ENCODE measurements at regions not wholly inside any gene's neighbourhood (a gene's known extent, or its start where the extent isn't known, plus 50 kb on each side); places are given as distances from the start of the nearest gene placed in this dataset.

GRCh38 chr12:30047516-30048254 is 263.9 kb upstream of the TMTC1 start:
- H3K9me3 Mint-ChIP-seq = no peaks in the 10 kb centered on the region
- H3K36me3 Mint-ChIP-seq (ENCODE audit: low read depth) = no peaks in the 10 kb centered on the region
- no peaks in the 10 kb centered on the region for H3K27me3 Mint-ChIP-seq
- H3K4me1 Mint-ChIP-seq = no peaks in the 10 kb centered on the region
- intact Hi-C loops (cut with micrococcal nuclease) = no loop called here
- H3K4me3 Mint-ChIP-seq = no peak overlapping the region
- DNase-seq = no peak
- no peak overlapping the region for H3K27ac Mint-ChIP-seq

- Mint-ChIP-seq H3K4me1 (no peaks in the 10 kb centered on the region), H3K4me3 (no peak overlapping the region), H3K9me3 (peaks cover 3% of the 10 kb centered on the region), H3K36me3 (ENCODE audit: low read depth) (no peaks in the 10 kb centered on the region), H3K27me3 (no peaks in the 10 kb centered on the region), H3K27ac (no peak overlapping the region)
- intact Hi-C loops (cut with micrococcal nuclease) = no loop called here
- DNase-seq = no peak
These were observed 262.6 kb upstream of the TMTC1 start for GRCh38 chr12:30046376-30046775.

- intact Hi-C loops (cut with micrococcal nuclease) = no loop called here
- no peaks in the 10 kb centered on the region for H3K27me3 Mint-ChIP-seq
- no peaks in the 10 kb centered on the region for H3K4me1 Mint-ChIP-seq
- DNase-seq = no peak
- no peak overlapping the region for H3K27ac Mint-ChIP-seq
- no peak overlapping the region for H3K4me3 Mint-ChIP-seq
- H3K9me3 Mint-ChIP-seq = peaks cover 6% of the 10 kb centered on the region
- no peaks in the 10 kb centered on the region for H3K36me3 Mint-ChIP-seq (ENCODE audit: low read depth)
These were observed 261.4 kb upstream of the TMTC1 start for GRCh38 chr12:30045171-30045570.

- DNase-seq = no peak
- no peak overlapping the region for H3K27ac Mint-ChIP-seq
- H3K4me1 Mint-ChIP-seq = no peaks in the 10 kb centered on the region
- intact Hi-C loops (cut with micrococcal nuclease) = no loop called here
- H3K9me3 Mint-ChIP-seq = peaks cover 10% of the 10 kb centered on the region
- H3K4me3 Mint-ChIP-seq = no peak overlapping the region
- H3K27me3 Mint-ChIP-seq = no peaks in the 10 kb centered on the region
- no peaks in the 10 kb centered on the region for H3K36me3 Mint-ChIP-seq (ENCODE audit: low read depth)
These were observed 260.5 kb upstream of the TMTC1 start for GRCh38 chr12:30044206-30044605.

- Mint-ChIP-seq H3K36me3 (ENCODE audit: low read depth) (no peaks in the 10 kb centered on the region), H3K4me3 (no peak overlapping the region), H3K27ac (no peak overlapping the region), H3K9me3 (peaks cover 12% of the 10 kb centered on the region), H3K27me3 (no peaks in the 10 kb centered on the region), H3K4me1 (no peaks in the 10 kb centered on the region)
- intact Hi-C loops (cut with micrococcal nuclease) = no loop called here
- no peak for DNase-seq
These were observed 259.6 kb upstream of the TMTC1 start for GRCh38 chr12:30043151-30043847.

GRCh38 chr12:30041096-30041495 is 257.4 kb upstream of the TMTC1 start:
- intact Hi-C loops (cut with micrococcal nuclease) = no loop called here
- no peak overlapping the region for H3K27ac Mint-ChIP-seq
- H3K27me3 Mint-ChIP-seq = no peaks in the 10 kb centered on the region

GRCh38 chr12:30030693-30031374 is 247.1 kb upstream of the TMTC1 start:
- intact Hi-C loops (cut with micrococcal nuclease) = no loop called here
- no peaks in the 10 kb centered on the region for H3K9me3 Mint-ChIP-seq
- H3K36me3 Mint-ChIP-seq (ENCODE audit: low read depth) = no peaks in the 10 kb centered on the region
- H3K27me3 Mint-ChIP-seq = no peaks in the 10 kb centered on the region
- H3K4me1 Mint-ChIP-seq = no peaks in the 10 kb centered on the region
- no peak for DNase-seq
- no peak overlapping the region for H3K27ac Mint-ChIP-seq
- H3K4me3 Mint-ChIP-seq = no peak overlapping the region

More at GRCh38 chr12:30041096-30041495, 257.4 kb upstream of the TMTC1 start:
- DNase-seq = no peak
- no peaks in the 10 kb centered on the region for H3K4me1 Mint-ChIP-seq
- H3K9me3 Mint-ChIP-seq = peaks cover 12% of the 10 kb centered on the region
- no peak overlapping the region for H3K4me3 Mint-ChIP-seq
- no peaks in the 10 kb centered on the region for H3K36me3 Mint-ChIP-seq (ENCODE audit: low read depth)

- intact Hi-C loops (cut with micrococcal nuclease) = no loop called here
- H3K4me1 Mint-ChIP-seq = no peaks in the 10 kb centered on the region
- no peaks in the 10 kb centered on the region for H3K27me3 Mint-ChIP-seq
These were observed 243.0 kb upstream of the TMTC1 start for GRCh38 chr12:30026621-30027234.

GRCh38 chr12:30025317-30025716 is 241.6 kb upstream of the TMTC1 start:
- no peaks in the 10 kb centered on the region for H3K36me3 Mint-ChIP-seq (ENCODE audit: low read depth)
- no peaks in the 10 kb centered on the region for H3K9me3 Mint-ChIP-seq
- no peak overlapping the region for H3K4me3 Mint-ChIP-seq
- no peak overlapping the region for H3K27ac Mint-ChIP-seq
- DNase-seq = no peak
- no peaks in the 10 kb centered on the region for H3K27me3 Mint-ChIP-seq
- no peaks in the 10 kb centered on the region for H3K4me1 Mint-ChIP-seq
- intact Hi-C loops (cut with micrococcal nuclease) = no loop called here

More at GRCh38 chr12:30026621-30027234, 243.0 kb upstream of the TMTC1 start:
- Mint-ChIP-seq H3K9me3 (no peaks in the 10 kb centered on the region), H3K4me3 (no peak overlapping the region), H3K36me3 (ENCODE audit: low read depth) (no peaks in the 10 kb centered on the region), H3K27ac (no peak overlapping the region)
- no peak for DNase-seq

- H3K27me3 Mint-ChIP-seq = no peaks in the 10 kb centered on the region
- DNase-seq = no peak
- intact Hi-C loops (cut with micrococcal nuclease) = no loop called here
- H3K9me3 Mint-ChIP-seq = no peaks in the 10 kb centered on the region
- H3K4me3 Mint-ChIP-seq = no peak overlapping the region
- no peaks in the 10 kb centered on the region for H3K4me1 Mint-ChIP-seq
- no peak overlapping the region for H3K27ac Mint-ChIP-seq
- H3K36me3 Mint-ChIP-seq (ENCODE audit: low read depth) = no peaks in the 10 kb centered on the region
These were observed 239.4 kb upstream of the TMTC1 start for GRCh38 chr12:30023186-30023585.

- Mint-ChIP-seq H3K4me3 (no peak overlapping the region), H3K4me1 (no peaks in the 10 kb centered on the region), H3K9me3 (no peaks in the 10 kb centered on the region), H3K27ac (no peak overlapping the region), H3K36me3 (ENCODE audit: low read depth) (no peaks in the 10 kb centered on the region), H3K27me3 (no peaks in the 10 kb centered on the region)
- no peak for DNase-seq
- intact Hi-C loops (cut with micrococcal nuclease) = no loop called here
These were observed 237.5 kb upstream of the TMTC1 start for GRCh38 chr12:30021051-30021833.

- no peaks in the 10 kb centered on the region for H3K36me3 Mint-ChIP-seq (ENCODE audit: low read depth)
- no peaks in the 10 kb centered on the region for H3K4me1 Mint-ChIP-seq
- H3K27ac Mint-ChIP-seq = no peak overlapping the region
- intact Hi-C loops (cut with micrococcal nuclease) = no loop called here
- no peaks in the 10 kb centered on the region for H3K9me3 Mint-ChIP-seq
- no peak overlapping the region for H3K4me3 Mint-ChIP-seq
- H3K27me3 Mint-ChIP-seq = no peaks in the 10 kb centered on the region
- DNase-seq = no peak
These were observed 235.8 kb upstream of the TMTC1 start for GRCh38 chr12:30019366-30020140.

- H3K36me3 Mint-ChIP-seq (ENCODE audit: low read depth) = no peaks in the 10 kb centered on the region
- no peak overlapping the region for H3K4me3 Mint-ChIP-seq
- H3K27ac Mint-ChIP-seq = no peak overlapping the region
- intact Hi-C loops (cut with micrococcal nuclease) = no loop called here
- H3K4me1 Mint-ChIP-seq = no peaks in the 10 kb centered on the region
- H3K9me3 Mint-ChIP-seq = no peaks in the 10 kb centered on the region
- no peaks in the 10 kb centered on the region for H3K27me3 Mint-ChIP-seq
- DNase-seq = no peak
These were observed 232.9 kb upstream of the TMTC1 start for GRCh38 chr12:30016540-30017055.
